ENCODE measurements at regions not wholly inside any gene's neighbourhood (a gene's known extent, or its start where the extent isn't known, plus 50 kb on each side); places are given as distances from the start of the nearest gene placed in this dataset.
"Not testable (repeated sequence)": the region's sequence is repeated elsewhere in the genome, so short reads cannot be mapped to it uniquely, and the experiment has no call there.

DNA sequence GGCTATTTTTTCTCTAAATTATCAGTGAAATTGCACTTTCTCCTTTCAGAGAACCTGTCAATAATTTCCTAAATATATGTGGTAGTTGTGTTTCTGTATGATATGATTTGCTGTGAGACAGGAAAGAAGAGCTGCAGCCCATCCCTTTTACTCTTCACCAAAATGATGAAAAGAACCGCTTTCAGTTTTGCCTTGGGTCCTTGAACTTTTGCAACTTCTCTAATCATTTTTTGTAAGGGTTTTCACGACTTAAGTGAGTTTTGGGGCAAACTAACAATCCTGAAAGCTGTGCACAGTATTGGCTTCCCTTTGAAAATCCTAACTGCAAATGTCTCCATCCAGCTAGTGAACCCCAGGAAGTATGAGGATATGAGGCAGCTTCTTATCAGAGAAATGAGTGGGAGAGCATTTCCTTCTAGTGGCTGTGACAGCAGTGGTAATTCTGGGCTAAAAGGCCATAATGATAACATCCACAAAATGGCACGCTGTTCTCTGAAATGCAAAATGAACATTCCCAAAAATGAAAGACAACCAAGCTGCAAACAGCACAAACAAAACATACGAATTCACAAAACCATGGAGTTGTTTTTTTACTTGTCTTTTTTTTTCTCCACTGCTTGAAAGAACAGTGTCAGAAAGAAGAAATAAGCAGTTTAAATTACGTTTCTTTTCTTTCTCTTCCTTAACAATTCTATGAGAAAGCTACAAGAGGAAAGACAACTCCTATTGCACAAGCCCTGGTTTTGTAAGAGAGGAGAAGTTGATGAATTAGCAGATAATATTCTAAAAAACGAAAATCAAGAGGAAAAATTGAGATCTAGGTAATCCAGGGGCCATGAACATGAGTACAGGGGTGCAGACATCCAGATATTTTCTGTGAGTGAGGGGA is 1291.6 kb upstream of the ZEB2 start:
- DNase-seq (ENCODE audit: low read depth in 4 of 4, low spot score in 2 of 4), result no peak

GRCh38 chr2:145807968-145808367 is 1288.0 kb upstream of the ZEB2 start:
- DNase-seq (ENCODE audit: low read depth in 4 of 4, low spot score in 2 of 4), result no peak

DNA sequence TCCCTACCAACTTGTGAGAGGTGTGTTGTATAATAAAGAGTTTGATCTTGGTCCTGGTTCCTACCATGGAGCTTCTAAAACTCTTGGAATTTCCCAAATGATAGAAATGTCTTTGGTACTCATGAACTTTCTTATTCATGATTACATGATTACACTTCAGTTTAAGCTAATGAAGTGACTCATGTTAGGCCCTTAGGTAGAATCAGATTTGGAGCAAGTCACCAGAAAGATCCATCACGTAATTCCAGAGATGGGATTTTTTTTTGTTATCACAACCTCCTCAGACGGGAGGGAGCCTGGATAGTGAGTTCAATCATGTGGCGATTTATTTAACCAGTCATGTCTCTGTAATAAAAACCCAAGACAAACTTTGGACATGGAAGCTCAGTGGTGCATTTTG is 1287.6 kb upstream of the ZEB2 start:
- no peak for DNase-seq (ENCODE audit: low read depth in 4 of 4, low spot score in 2 of 4)

DNA sequence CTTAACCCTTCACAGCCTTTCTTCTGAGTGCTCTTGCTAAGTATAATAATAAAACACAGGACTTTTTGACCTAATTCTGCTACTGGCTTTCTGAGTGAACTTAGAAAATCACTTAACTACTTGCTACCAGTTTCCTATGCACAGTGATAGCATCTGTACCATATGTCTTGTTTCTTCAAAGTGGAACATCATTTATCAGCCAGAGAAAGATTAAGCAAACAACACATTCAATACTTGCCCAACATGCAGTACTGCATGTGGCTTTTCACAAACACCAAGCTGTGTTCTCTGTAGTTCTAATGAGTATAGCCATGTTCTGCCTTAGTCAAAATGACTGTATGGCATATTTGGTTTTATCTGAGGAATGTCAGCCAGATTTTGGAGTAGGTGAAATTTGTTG is 1286.6 kb upstream of the ZEB2 start:
- no peak for DNase-seq (ENCODE audit: low read depth in 4 of 4, low spot score in 2 of 4)

DNA sequence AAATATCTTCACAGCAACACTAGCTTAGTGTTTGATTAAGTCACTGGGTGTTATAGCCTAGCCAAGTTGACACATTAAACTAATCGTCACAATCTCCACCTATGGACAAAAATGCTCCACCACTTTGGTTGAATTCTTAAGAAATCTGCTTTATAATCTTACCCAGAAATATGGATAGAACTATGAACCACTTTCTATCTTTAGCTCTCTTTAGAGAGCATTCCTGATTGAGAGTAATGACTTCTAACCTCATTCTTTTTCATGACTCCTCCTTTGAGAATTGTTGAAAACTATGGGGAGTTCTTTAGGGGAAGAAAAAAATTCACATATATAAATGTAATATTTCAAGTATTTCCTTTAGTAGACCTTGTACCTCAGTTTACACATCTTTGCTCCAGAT is 1282.2 kb upstream of the ZEB2 start:
- no peak for DNase-seq (ENCODE audit: low read depth in 4 of 4, low spot score in 2 of 4)

DNA sequence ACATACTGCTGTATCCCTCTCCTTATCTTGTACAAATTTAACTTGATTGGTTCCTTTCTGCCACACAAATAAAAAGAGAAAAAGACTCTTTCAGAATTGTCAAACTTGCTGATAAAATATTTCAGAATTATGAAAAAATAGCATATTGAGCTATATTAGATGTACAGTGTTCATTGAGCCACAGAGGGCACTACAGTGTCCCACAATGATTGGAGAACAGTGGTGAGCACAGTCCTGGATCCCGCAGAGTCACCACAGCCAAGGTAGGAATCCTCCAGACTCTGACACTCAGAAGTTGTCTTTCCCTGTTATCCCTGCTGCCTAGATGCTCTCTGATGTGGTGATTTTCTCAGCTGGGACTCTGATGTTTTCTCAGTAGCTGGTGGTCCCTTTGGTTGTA is 1281.3 kb upstream of the ZEB2 start:
- no peak for DNase-seq (ENCODE audit: low read depth in 4 of 4, low spot score in 2 of 4)

DNA sequence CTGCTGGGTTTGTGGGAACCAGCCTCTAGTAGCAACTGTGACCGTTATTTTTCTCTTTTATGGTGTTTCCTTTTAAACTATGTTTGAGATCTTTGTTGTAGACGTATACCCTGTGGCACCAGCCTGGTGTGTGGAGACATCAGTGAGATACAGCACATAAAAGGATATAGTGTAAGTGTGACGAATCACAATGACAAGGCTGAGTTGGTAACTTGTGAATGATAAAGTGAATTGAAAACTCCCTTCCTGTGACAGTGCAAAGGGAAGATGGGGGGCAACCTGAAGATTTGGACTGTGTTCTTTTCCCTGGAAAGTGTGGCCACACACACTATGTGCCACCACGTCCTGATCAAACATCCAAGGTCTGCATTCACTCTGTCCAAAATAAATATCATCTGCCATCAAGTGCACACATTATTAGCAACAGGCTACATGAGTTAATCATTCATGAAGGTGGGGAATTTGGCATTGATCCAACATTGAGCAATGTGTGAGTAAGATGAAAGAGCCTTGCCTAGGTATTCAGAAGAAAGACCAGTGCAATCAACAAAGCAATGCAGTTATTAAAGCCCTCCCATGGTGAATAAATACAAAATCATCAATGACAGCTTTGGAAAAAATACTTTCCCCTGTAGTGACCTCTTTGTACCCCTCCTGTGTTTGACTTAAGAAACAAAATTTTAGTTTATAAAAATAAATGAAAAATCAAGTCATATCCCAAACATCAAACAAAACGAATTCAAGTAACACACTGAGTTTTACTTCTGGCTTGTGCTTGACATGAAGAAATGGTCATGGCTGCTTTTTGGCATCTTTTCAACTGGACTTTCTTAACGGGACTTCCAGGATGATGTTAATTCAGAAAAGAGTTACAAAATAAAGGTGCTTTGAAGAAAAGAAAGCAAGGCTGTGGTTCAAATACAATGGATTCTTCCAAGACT is 1280.5 kb upstream of the ZEB2 start:
- no peak for DNase-seq (ENCODE audit: low read depth in 4 of 4, low spot score in 2 of 4)

DNA sequence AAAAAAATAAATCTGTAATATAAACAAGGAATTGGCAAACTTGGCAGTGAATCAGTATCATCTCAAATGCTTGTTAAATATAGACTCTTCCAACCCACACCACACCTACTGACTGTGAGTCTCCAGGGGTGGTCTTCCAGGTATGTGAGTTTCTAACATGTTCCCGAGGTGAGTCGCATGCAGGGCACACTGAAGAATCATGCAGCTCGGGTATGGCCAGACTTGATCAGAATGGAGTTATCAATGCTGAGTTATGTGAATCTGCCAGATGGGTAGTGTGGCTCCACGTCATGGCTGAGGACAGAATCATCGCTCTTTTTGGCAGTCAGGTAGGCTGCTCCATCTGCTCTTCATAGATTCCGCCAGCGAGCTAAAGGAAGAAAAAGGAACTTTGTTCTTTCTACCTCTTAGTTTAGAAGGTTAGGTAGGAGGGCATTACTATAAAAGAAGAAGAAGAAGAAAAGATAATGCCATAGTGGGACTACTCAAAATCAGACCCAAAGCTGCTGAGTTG is 1279.7 kb upstream of the ZEB2 start:
- no peak for DNase-seq (ENCODE audit: low read depth in 4 of 4, low spot score in 2 of 4)

DNA sequence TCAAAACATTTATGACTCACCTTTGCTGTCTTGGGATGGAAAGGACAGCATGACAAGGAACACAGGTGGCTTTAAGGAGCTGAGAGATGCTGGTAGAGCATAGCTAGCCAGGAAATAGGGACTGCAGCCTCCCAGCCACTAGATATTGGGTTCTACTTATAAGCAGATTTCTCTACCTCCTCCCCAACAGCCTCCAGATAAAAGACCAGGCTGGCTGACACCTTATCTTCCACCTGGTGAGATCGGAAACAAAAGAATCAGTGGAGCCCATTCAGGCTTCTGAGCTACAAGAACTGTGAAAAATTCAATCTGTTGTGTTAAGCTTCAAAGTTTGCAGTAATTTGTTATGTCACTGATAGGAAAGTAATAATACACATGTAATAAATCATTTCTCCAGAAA is 1278.5 kb upstream of the ZEB2 start:
- DNase-seq (ENCODE audit: low read depth in 4 of 4, low spot score in 2 of 4), result no peak

- DNase-seq (ENCODE audit: low read depth in 4 of 4, low spot score in 2 of 4), result no peak
These were observed 1277.8 kb upstream of the ZEB2 start for GRCh38 chr2:145797692-145798091.

- DNase-seq (ENCODE audit: low read depth in 4 of 4, low spot score in 2 of 4), result no peak
These were observed 1272.8 kb upstream of the ZEB2 start for GRCh38 chr2:145792745-145793144.

DNA sequence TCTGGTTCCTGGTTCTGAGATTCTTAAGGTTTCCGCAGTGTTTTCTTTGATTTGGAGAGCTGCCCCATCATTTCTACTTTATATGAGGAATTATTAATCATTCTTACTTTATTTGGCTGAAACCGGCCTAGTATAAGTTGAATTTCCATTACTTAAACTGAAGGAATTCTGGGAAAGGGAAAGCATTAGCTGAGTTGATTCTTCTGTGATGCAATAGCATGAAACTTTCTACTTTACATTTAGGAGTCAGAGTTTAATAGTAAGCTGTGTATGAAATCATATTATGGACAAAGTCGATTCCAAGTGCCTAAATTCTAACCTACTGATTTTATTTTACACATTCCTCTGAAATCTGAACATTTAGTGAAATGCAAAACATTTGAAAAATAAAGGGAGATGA is 1269.7 kb upstream of the ZEB2 start:
- DNase-seq (ENCODE audit: low read depth in 4 of 4, low spot score in 2 of 4), result no peak

GRCh38 chr2:145787597-145788361 is 1267.9 kb upstream of the ZEB2 start:
- not testable (repeated sequence) for DNase-seq (ENCODE audit: low read depth in 4 of 4, low spot score in 2 of 4)

DNA sequence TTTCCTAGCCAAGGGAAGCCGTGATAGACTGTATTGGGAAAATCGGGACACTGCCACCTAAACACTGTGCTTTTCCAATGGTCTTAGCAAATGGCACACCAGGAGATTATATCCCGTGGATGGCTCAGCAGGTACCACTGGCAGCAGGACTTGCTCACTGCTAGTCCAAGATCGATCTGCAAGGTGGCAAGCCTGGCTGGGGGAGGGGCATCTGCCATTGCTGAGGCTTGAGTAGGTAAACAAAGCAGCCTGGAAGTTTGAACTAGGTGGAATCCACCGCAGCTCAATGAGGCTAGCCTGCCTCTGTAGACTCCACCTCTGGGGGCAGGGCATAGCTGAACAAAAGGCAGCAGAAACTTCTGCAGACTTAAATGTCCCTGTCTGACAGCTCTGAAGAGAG is 1262.7 kb upstream of the ZEB2 start:
- DNase-seq (ENCODE audit: low read depth in 4 of 4, low spot score in 2 of 4), result not testable (repeated sequence)

- DNase-seq (ENCODE audit: low read depth in 4 of 4, low spot score in 2 of 4), result no peak
These were observed 1258.0 kb upstream of the ZEB2 start for GRCh38 chr2:145777914-145778313.

- DNase-seq (ENCODE audit: low read depth in 4 of 4, low spot score in 2 of 4), result no peak
These were observed 1257.4 kb upstream of the ZEB2 start for GRCh38 chr2:145777297-145777696.

- no peak for DNase-seq (ENCODE audit: low read depth in 4 of 4, low spot score in 2 of 4)
These were observed 1255.7 kb upstream of the ZEB2 start for GRCh38 chr2:145775591-145775990.

GRCh38 chr2:145771525-145771924 is 1251.6 kb upstream of the ZEB2 start:
- DNase-seq (ENCODE audit: low read depth in 4 of 4, low spot score in 2 of 4), result no peak

DNA sequence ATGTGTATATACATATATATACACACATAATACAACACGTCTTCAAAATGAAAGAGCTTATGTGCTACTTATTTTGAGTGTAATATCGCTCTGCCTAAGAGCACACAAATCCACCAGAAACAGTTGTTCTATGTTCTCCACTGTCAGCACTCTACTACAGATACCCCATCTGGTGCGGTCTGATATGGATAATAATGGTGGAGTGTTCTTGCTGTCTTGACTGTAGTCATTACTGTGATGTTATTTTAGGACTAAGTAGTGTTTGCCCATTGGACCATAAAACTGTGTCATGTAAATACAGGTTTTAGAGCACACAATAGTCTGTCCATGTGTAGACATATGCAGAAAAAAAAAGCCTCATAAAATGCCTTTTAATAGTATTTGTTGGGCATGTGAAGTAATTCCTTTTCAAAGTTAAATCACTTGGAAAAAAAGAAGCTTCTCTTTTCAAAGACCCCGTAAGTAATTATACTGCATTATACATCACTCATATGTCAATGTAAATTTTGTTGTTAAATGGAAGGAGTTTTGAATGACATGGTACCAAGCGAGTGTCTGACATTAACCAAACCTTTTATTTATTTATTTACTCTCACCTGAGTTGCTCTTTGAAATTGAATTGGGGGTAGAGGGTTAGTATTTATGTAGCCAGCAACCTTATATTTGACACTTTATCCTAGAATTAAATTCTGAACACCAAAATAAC is 1249.2 kb upstream of the ZEB2 start:
- DNase-seq (ENCODE audit: low read depth in 4 of 4, low spot score in 2 of 4), result no peak

DNA sequence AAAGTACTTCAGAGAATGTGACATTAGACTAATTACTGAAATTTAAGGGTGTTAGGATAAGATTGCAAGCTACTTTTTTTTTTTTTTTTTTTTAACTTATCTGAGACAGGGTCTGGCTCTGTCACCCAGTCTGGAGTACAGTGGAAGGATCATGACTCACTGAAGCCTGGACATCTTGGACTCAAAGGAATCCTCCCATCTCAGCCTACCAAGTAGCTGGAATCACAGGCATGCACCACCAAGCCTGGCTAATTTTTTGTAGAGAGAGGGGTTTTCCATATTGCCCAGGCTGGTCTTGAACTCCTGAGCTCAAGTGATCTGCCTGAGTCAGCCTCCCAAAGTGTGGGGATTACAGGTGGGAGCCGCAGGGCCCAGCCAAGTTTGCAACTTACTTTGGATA is 1246.0 kb upstream of the ZEB2 start:
- no peak for DNase-seq (ENCODE audit: low read depth in 4 of 4, low spot score in 2 of 4)

Measured in left renal cortex interstitium (tissue), 4 donors.